T47D (cell line): ENCODE measurements at regions not wholly inside any gene's neighbourhood (a gene's known extent, or its start where the extent isn't known, plus 50 kb on each side); places are given as distances from the start of the nearest gene placed in this dataset.

Experiments
- DNase-seq, 2 experiments: peaks; one replicate each; pipeline versions ENCODE4 v3.0.0 to v3.0.0-alpha.2; 2011 to 2012; ENCODE audit warnings: low read depth in 1 of 2, low spot score in 1 of 2
- JUND ChIP-seq: IDR thresholded peaks from 2 replicates; pipeline ENCODE4 v1.6.1; 2012; ENCODE audit warnings: low read depth
- in situ Hi-C: cut with HindIII; loops from 2 replicates; pipeline ENCODE4 v1.10.0; 2016; ENCODE audit warnings: low sequenced_read_pairs, low pct_unique_long_range_greater_than_20kb

DNA sequence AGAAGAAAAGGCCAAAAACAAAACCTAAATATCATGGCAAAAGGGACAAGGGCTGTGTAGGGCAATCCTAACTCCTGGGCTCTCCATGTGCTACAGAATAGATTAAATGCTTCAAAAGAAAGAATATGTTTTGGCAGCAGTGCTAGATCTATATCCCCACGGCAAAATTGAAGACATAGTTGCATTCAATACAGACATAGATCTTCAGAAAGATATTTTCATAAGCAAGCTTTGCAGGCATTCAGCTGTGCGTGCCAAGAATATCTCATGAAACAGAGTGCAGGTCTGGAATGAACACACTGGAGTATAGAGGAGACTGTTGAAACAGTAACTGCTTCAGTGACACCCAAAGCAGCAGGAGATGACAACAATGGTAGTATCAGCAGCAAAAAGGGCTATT is 1476.9 kb downstream of the ARAP2 start:
- TF ChIP-seq JUND = no peak
- in situ Hi-C loops = no loop called here
- DNase-seq = peak; percentile 39 to 74

DNA sequence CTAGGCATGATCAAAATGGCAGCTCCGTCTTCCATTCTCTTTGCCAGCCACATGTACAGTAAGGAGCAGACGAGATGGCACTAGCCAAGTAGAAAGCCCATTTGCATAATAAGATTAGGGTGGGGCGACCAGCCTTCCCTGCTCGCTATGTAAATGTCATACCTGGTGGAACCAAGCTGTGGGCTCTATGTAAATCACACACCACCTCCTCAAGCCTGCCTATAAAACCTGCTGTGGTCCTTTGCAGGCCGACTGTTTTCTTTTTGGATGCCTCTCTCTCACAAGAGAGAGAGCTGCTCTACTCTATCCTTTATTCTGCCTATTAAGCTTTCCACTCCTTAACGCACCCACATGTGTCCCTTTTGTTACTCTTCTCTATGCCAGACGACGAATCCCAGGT is 1472.7 kb downstream of the ARAP2 start:
- no peak for DNase-seq
- in situ Hi-C loops = no loop called here
- TF ChIP-seq JUND = no peak

- no peak for DNase-seq
- in situ Hi-C loops = no loop called here
- no peak for TF ChIP-seq JUND
Measured at GRCh38 chr4:34790131-34790530, 1454.2 kb downstream of the ARAP2 start.

- TF ChIP-seq JUND = no peak
- in situ Hi-C loops = no loop called here
- DNase-seq = no peak
Measured at GRCh38 chr4:34791209-34791608, 1453.1 kb downstream of the ARAP2 start.

- no peak for DNase-seq
- no peak for TF ChIP-seq JUND
- in situ Hi-C loops = no loop called here
Measured at GRCh38 chr4:34800953-34801352, 1443.4 kb downstream of the ARAP2 start.

DNA sequence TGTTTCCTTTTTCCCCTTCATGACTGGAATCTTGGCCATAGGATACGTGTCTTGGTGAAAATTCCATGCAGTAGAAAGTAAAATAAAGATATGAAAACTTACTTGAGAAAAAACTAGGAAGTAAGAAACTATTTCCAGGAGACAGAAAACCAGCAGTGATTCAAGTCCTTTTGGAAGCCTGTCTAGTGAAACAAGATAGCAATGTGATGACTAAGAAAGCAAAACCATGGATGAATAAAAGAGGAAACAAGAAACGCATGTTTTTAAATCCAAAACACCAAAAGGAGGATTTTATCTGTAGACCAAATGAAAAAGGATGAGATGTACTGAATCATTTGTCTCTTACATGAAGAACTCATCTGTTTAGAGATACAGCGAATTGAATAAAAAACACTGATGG is 1430.0 kb downstream of the ARAP2 start:
- in situ Hi-C loops = no loop called here
- TF ChIP-seq JUND = no peak
- no peak for DNase-seq

- no peak for DNase-seq
- no peak for TF ChIP-seq JUND
- in situ Hi-C loops = no loop called here
Measured at GRCh38 chr4:34824515-34824914, 1419.8 kb downstream of the ARAP2 start.

- DNase-seq = no peak
- TF ChIP-seq JUND = no peak
- in situ Hi-C loops = no loop called here
Measured at GRCh38 chr4:34826660-34827059, 1417.7 kb downstream of the ARAP2 start.

DNA sequence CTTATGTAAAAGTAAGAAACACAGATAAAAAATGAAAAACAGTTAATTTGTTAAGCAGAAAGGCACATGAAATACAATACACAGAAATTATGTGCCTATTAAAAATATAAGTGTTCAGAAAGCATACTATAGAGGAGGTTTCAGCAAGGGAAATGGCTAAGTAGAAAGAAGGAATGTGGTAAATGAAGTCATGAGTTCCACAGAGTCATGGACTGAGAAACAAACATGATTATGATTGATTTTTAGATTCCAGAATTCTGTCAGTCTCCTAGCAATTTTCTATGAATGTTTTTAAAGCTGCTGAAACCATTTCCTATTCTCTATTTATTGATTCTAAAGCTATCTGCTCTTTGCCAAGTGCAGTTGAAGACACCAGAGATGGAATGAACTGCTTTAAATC is 1398.4 kb downstream of the ARAP2 start:
- no peak for TF ChIP-seq JUND
- in situ Hi-C loops = no loop called here

DNA sequence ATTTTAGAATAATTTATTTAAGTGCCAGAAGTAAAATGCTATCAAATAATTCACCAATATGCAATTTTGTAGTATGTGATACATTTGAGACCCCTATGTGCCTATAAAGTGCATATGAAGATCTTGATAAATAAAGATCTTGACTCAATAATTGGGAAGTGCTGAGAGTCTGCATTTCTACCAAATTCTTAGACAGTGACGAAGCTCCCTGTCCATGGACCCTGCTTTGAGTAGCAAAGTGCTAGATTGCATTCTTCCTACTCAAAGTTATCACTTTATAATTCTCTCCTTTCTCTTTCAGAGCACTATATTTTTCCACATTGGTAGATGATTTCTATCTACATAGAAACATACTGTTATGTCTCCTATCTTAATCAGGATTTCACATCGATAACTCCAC is 1393.9 kb downstream of the ARAP2 start:
- in situ Hi-C loops = no loop called here
- no peak for DNase-seq
- no peak for TF ChIP-seq JUND

More for the DNA sequence above, 1398.4 kb downstream of the ARAP2 start:
- DNase-seq = no peak

GRCh38 chr4:34850968-34851367 is 1393.3 kb downstream of the ARAP2 start:
- DNase-seq = no peak
- in situ Hi-C loops = no loop called here
- TF ChIP-seq JUND = no peak

DNA sequence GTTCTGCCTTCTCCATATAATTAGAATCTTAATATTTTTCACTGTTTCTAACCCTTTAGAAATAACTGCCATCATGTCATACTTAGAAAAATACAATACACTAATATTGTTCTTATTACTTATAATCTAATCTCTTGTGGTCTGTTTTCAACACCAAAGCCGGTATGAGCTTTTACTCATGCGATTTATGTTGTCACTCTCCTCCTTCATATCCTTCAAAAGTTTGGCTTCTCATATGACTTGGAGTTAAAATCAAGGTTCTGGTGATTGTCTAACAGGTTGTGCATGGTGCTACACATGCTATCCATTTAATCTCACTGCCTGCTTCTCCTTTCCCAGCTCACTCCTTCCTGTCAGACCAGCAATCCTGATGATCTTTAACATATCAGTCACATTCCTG is 1392.9 kb downstream of the ARAP2 start:
- TF ChIP-seq JUND = no peak
- DNase-seq = peak; percentile 0 to 4
- in situ Hi-C loops = no loop called here

DNA sequence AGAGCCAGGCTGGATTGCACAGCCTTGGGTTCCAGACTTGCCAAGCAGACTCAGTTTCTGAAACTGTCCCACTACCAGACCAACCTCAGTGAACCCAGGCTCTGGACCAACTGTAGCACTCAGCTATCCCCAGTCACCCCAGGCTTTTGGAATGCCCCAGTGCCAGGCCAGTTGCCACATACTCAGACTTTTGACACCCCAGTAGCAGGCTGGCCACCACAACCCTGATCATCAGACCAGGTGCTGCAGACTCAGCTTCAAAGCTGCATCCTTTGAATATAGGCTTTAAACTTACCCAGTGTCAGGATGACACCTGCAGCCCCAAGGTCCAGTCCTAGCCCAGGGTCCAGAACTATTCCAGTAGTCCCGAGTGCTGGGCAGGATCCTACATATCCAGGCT is 1389.9 kb downstream of the ARAP2 start:
- no peak for TF ChIP-seq JUND
- no peak for DNase-seq
- in situ Hi-C loops = no loop called here

DNA sequence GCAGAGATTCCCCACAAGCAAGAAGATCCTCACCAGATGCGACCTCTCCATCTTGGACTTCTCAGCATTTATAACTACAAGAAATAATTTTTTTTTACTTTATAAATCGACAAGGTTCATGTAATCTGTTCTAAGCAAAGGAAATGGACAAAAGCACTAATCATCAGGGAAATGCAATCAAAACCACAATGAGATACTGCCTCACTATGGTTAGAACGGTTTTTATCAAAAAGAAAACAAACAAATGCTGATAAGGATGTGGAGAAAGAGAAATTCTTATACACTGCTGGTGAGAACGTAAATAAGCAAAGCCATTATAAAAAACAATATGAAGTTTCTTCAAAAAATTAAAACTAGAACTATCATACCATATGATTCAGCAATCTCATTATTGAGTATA is 1382.6 kb downstream of the ARAP2 start:
- TF ChIP-seq JUND = no peak
- in situ Hi-C loops = no loop called here
- no peak for DNase-seq
